ENCODE measurements at regions not wholly inside any gene's neighbourhood (a gene's known extent, or its start where the extent isn't known, plus 50 kb on each side); places are given as distances from the start of the nearest gene placed in this dataset.
A peak's percentile ranks its signal among the peaks of the same experiment; 100 is the strongest.
"Not testable (repeated sequence)": the region's sequence is repeated elsewhere in the genome, so short reads cannot be mapped to it uniquely, and the experiment has no call there.

DNA sequence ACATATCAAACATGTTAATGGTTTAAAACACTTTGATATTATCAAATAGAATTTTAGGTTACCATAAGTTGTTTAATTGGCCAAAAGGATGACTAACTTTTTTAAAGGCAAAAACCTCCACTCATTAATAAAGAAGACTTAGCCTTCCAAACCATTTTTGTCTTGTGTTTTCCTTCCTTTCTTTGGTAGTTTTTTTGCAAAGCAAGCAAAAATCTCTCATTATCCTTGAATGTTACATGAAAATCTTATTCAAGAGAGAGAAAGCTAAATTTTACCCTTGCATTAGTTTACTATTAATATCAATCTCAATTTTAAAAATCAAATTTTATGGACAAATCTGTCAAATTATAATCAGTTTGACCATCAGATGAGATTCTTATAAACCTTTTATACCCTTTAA is 419.5 kb downstream of the SPIN4 start:
- H3K4me1 ChIP-seq = no peaks in the 10 kb centered on the region
- ATAC-seq (no peak), DNase-seq (no peak)
- TF ChIP-seq CTCF (IDR thresholded peaks at IDR 0.05) = no peak
- no peaks in the 10 kb centered on the region for H3K36me3 ChIP-seq (ENCODE audit: insufficient read depth in 1 of 2, low read depth in 1 of 2)
- no peak overlapping the region for H3K27ac ChIP-seq
- intact Hi-C loops (cut with DNase I) = no loop called here
- no peaks in the 10 kb centered on the region for H3K27me3 ChIP-seq (ENCODE audit: insufficient read depth in 3 of 3, low read length in 2 of 3)
- H3K9me3 ChIP-seq = no peaks in the 10 kb centered on the region
- H3K4me3 ChIP-seq = no peak overlapping the region

DNA sequence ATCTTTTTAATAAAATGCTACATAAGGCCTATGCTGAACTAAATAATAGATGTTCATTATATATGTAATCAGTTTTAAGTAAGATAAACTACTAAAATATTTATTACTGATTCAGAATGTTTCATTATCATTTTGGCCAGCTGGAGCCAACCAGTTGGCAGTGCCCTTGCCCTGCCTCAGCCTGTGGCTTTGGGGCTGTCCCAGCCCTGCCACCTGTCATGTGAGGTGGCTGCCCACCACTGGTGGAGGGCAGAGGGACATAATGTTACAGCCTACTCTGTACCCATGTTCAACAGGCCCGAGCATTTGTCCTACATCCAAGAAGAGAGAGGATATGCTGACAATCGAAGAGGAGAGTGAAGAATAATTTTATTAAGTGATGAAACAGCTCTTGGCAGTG is 422.2 kb downstream of the SPIN4 start:
- TF ChIP-seq CTCF (IDR thresholded peaks at IDR 0.05) = no peak
- Histone ChIP-seq H3K36me3 (ENCODE audit: insufficient read depth in 1 of 2, low read depth in 1 of 2) (no peaks in the 10 kb centered on the region), H3K4me1 (no peaks in the 10 kb centered on the region), H3K4me3 (no peak overlapping the region), H3K9me3 (no peaks in the 10 kb centered on the region), H3K27me3 (ENCODE audit: insufficient read depth in 3 of 3, low read length in 2 of 3) (no peaks in the 10 kb centered on the region), H3K27ac (no peak overlapping the region)
- 23 to 32% (median 23%) methylated on average over 2 of the region's 2 CpGs for WGBS, 3 donors
- DNase-seq (no peak), ATAC-seq (peak in 1 of 4 donors; percentile 54)
- intact Hi-C loops (cut with DNase I) = no loop called here

DNA sequence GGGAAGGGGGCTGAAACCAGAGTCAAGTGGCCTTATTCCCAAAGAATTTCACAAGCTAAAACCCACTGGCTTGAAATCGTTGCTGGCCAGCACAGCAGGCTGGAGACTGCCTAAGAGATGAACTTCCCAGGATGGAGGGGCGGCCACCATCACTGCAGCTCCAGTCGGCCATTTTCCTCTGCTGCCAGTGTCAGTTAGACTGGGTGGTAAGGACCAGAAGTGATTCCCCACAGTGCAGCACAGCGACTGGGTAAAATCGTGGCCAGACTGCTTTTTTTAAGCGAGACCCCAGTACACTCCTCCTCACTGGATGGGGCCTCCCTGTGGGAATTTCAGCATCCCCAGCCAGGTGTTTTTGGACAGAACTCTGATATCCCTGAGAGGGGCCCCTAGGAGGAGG is 428.0 kb downstream of the SPIN4 start:
- H3K4me1 ChIP-seq = no peaks in the 10 kb centered on the region
- no peak for ATAC-seq
- H3K4me3 ChIP-seq = no peak overlapping the region
- no peak overlapping the region for H3K27ac ChIP-seq
- no peak for TF ChIP-seq CTCF (IDR thresholded peaks at IDR 0.05)
- H3K9me3 ChIP-seq = no peaks in the 10 kb centered on the region
- H3K36me3 ChIP-seq (ENCODE audit: insufficient read depth in 1 of 2, low read depth in 1 of 2) = no peaks in the 10 kb centered on the region
- DNase-seq = no peak
- WGBS, 3 donors = 67 to 82% (median 72%) methylated on average over 4 to 6 of the region's 6 CpGs
- intact Hi-C loops (cut with DNase I) = no loop called here
- no peaks in the 10 kb centered on the region for H3K27me3 ChIP-seq (ENCODE audit: insufficient read depth in 3 of 3, low read length in 2 of 3)

DNA sequence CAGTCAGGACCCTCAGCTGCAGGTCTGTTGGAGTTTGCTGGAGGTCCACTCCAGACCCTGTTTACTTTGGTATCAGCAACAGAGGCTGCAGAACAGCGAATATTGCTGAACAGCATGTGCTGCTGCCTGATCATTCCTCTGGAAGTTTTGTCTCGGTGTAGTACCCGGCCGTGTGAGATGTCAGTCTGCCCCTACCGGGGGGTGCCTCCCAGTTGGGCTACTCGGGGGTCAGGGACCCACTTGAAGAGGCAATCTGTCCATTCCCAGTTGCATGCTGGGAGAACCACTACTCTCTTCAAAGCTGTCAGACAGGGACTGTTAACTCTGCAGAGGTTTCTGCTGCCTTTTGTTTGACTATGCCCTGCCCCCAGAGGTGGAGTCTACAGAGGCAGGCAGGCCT is 444.9 kb downstream of the SPIN4 start:
- not testable (repeated sequence) for H3K27ac ChIP-seq; H3K9me3 ChIP-seq; ATAC-seq; DNase-seq; H3K4me3 ChIP-seq; H3K27me3 ChIP-seq (ENCODE audit: insufficient read depth in 3 of 3, low read length in 2 of 3); H3K36me3 ChIP-seq (ENCODE audit: insufficient read depth in 1 of 2, low read depth in 1 of 2); H3K4me1 ChIP-seq
- WGBS, 3 donors = 68 to 79% (median 79%) methylated on average over 6 of the region's 6 CpGs
- intact Hi-C loops (cut with DNase I) = loop anchor here in 1 of 2 donors (10.0 kb wide), 1 partner anchor 61 kb away; no protein-coding TSS in a partner anchor
